DOHH2 (cell line): ENCODE measurements at regions not wholly inside any gene's neighbourhood (a gene's known extent, or its start where the extent isn't known, plus 50 kb on each side); places are given as distances from the start of the nearest gene placed in this dataset.

ENCODE experiments used
- H3F3A ChIP-seq: fragments of 200-600 bp; sonication (generic), shearing (Covaris generic); 2 replicates; pipeline ENCODE4 v1.6.0; 2016; ENCODE audit warnings: antibody characterized with exemption, mild to moderate bottlenecking; ENCODE audit not compliant: control insufficient read depth, insufficient read depth
- H3K27ac ChIP-seq: fragments of 200-600 bp; sonication (generic); 2 replicates; pipeline ENCODE4 v1.5.1; 2014; ENCODE audit warnings: low read depth, mild to moderate bottlenecking, low read length, moderate library complexity
- H3K27me3 ChIP-seq: fragments of 200-600 bp; sonication (generic); 2 replicates; pipeline ENCODE4 v1.6.1; 2014; ENCODE audit warnings: mild to moderate bottlenecking, low read length, mixed read lengths; ENCODE audit not compliant: control insufficient read depth
- H3K36me3 ChIP-seq: fragments of 200-600 bp; sonication (generic); 2 replicates; pipeline ENCODE4 v1.6.1; 2014; ENCODE audit warnings: mild to moderate bottlenecking, low read length, moderate library complexity, mixed read lengths; ENCODE audit not compliant: control insufficient read depth
- H3K4me1 ChIP-seq: fragments of 200-600 bp; sonication (generic); 2 replicates; pipeline ENCODE4 v1.6.1; 2014; ENCODE audit warnings: mild to moderate bottlenecking, low read length, mixed read lengths; ENCODE audit not compliant: control insufficient read depth
- H3K4me2 ChIP-seq: fragments of 200-600 bp; sonication (generic); 2 replicates; pipeline ENCODE4 v1.6.0; 2014; ENCODE audit warnings: mild to moderate bottlenecking, low read length, moderate library complexity
- H3K4me3 ChIP-seq: fragments of 200-600 bp; sonication (generic); 2 replicates; pipeline ENCODE4 v1.5.1; 2014; ENCODE audit warnings: mild to moderate bottlenecking, low read length, mixed read lengths
- H3K79me2 ChIP-seq: fragments of 200-600 bp; sonication (generic); 2 replicates; pipeline ENCODE4 v1.6.1; 2014; ENCODE audit warnings: mild to moderate bottlenecking, low read length, mixed read lengths; ENCODE audit not compliant: control insufficient read depth
- H3K9me2 ChIP-seq: fragments of 200-600 bp; sonication (generic); replicated peaks from 2 replicates; pipeline ENCODE4 v1.6.1; 2014; ENCODE audit warnings: mild to moderate bottlenecking, low read length, mixed read lengths; ENCODE audit not compliant: control insufficient read depth
- H3K9me3 ChIP-seq: fragments of 200-600 bp; sonication (generic); 2 replicates; pipeline ENCODE4 v1.6.1; 2014; ENCODE audit warnings: antibody characterized with exemption, low read length, mixed read lengths; ENCODE audit not compliant: control insufficient read depth, insufficient read depth
- H4K20me1 ChIP-seq: fragments of 200-600 bp; sonication (generic); 2 replicates; pipeline ENCODE4 v1.6.0; 2014; ENCODE audit warnings: low read depth, mild to moderate bottlenecking, antibody characterized with exemption, low read length, moderate library complexity; ENCODE audit not compliant: control insufficient read depth, insufficient read depth
- CTCF ChIP-seq: fragments of 200-600 bp; sonication (generic); IDR thresholded peaks from one replicate; pipeline ENCODE4 v1.5.1; 2014; ENCODE audit warnings: antibody characterized with exemption, mild to moderate bottlenecking, low read depth, low read length; ENCODE audit not compliant: poor library complexity, severe bottlenecking
- EZH2phosphoT487 ChIP-seq: fragments of 200-600 bp; sonication (generic); IDR thresholded peaks from 2 replicates; pipeline ENCODE4 v1.6.1; 2017; ENCODE audit warnings: borderline replicate concordance, mild to moderate bottlenecking, antibody characterized with exemption, low read length, moderate library complexity, mixed read lengths

DNA sequence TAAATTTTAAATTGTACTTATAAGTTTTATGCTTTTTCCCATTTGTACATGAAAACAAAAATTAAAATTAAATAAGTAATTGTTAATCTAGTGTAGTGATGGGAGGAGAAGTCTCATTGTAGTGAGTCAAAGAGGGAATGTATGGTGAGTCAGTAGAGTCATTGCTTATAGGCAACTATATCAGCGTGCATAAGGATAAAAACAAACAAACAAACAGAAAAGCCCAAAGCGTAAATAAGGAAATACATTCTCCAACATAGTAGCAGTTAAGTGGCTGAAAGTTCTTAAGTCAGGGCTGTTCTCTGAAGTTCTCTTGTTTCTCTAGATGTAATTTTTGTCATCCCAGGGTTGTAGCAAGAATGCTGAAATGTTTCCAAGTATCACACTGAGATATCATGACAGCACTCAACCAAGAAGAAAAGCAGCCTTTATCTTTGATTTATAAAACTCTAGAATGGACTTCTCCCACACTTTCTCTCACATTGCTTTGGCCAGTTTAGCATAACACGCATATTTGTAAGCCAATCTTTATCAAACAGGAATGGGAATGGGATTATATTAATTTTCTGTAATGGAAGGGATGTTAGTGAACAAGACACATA, 184.1 kb upstream of the TP63 start:
- Histone ChIP-seq H3K9me3 (no peaks in the 10 kb centered on the region), H3F3A (no peaks in the 10 kb centered on the region), H3K9me2 (no peaks in the 10 kb centered on the region), H3K4me1 (no peaks in the 10 kb centered on the region), H3K36me3 (no peaks in the 10 kb centered on the region), H3K27me3 (no peaks in the 10 kb centered on the region), H3K27ac (no peak overlapping the region), H3K79me2 (no peaks in the 10 kb centered on the region), H4K20me1 (no peaks in the 10 kb centered on the region), H3K4me2 (no peak overlapping the region), H3K4me3 (no peak overlapping the region)
- TF ChIP-seq EZH2phosphoT487, result no peak
- no peak for TF ChIP-seq CTCF

- H3K27me3 ChIP-seq, result no peaks in the 10 kb centered on the region
- H3K79me2 ChIP-seq, result no peaks in the 10 kb centered on the region
- H4K20me1 ChIP-seq, result no peaks in the 10 kb centered on the region
- H3K4me3 ChIP-seq, result no peak overlapping the region
- H3K9me2 ChIP-seq, result no peaks in the 10 kb centered on the region
- H3K27ac ChIP-seq, result no peak overlapping the region
- TF ChIP-seq EZH2phosphoT487 (no peak), CTCF (no peak)
- H3F3A ChIP-seq, result no peaks in the 10 kb centered on the region
- no peaks in the 10 kb centered on the region for H3K9me3 ChIP-seq
- no peak overlapping the region for H3K4me2 ChIP-seq
- H3K36me3 ChIP-seq, result no peaks in the 10 kb centered on the region
- no peaks in the 10 kb centered on the region for H3K4me1 ChIP-seq
Observed at GRCh38 chr3:189449084-189449483, 182.1 kb upstream of the TP63 start.

DNA sequence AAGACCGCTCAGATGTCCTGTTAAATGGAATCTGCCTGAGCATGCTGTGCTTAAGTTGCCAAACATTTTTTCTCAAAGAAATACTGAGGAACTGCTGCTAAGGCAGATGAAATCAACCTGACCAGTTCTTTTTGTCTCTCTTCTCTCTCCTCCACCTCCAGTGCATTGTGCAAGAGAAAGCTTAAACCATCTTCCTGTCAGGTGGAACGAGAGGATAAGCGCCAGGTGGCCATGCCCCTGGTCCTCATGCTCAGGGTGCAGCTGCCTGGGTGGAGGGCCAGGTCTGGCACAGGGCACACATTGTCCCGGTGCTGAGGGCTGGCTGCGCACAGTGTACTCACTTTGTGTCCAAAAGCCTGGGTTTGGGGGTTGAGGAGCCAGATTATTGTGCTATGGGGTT, 176.2 kb upstream of the TP63 start:
- Histone ChIP-seq H3K4me1 (no peaks in the 10 kb centered on the region), H3K36me3 (no peaks in the 10 kb centered on the region), H4K20me1 (no peaks in the 10 kb centered on the region), H3K27me3 (no peaks in the 10 kb centered on the region), H3K9me2 (no peaks in the 10 kb centered on the region), H3F3A (no peaks in the 10 kb centered on the region), H3K9me3 (no peaks in the 10 kb centered on the region), H3K4me2 (no peak overlapping the region), H3K4me3 (no peak overlapping the region), H3K27ac (no peak overlapping the region), H3K79me2 (no peaks in the 10 kb centered on the region)
- TF ChIP-seq EZH2phosphoT487 (no peak), CTCF (no peak)
